ENCODE measurements at regions not wholly inside any gene's neighbourhood (a gene's known extent, or its start where the extent isn't known, plus 50 kb on each side); places are given as distances from the start of the nearest gene placed in this dataset.

GRCh38 chr1:34436836-34437235 lies 260.1 kb downstream of the C1orf94 start:
- no peaks in the 10 kb centered on the region for H4K20me1 ChIP-seq (ENCODE audit: insufficient read depth, poor library complexity, severe bottlenecking)
- no peaks in the 10 kb centered on the region for H3K79me2 ChIP-seq
- H3K27me3 ChIP-seq: peaks cover 4% of the 10 kb centered on the region
- H3K27ac ChIP-seq: no peak overlapping the region
- 82% methylated on average over 3 of the region's 3 CpGs for WGBS (ENCODE audit: low lambda C conversion rate, missing lambda C conversion rate)
- no peak overlapping the region for H2AFZ ChIP-seq
- no peaks in the 10 kb centered on the region for H3K4me1 ChIP-seq (ENCODE audit: insufficient read depth)
- no peaks in the 10 kb centered on the region for H3K36me3 ChIP-seq (replicated peaks; ENCODE audit: insufficient read depth, low read depth)
- H3K4me3 ChIP-seq: no peak overlapping the region
- no peak for DNase-seq (ENCODE audit: low spot score)
- TF ChIP-seq CTCF (IDR thresholded peaks at IDR 0.05; ENCODE audit: poor library complexity) (no peak), EZH2 (IDR thresholded peaks at IDR 0.05; ENCODE audit: borderline replicate concordance) (no peak), EZH2phosphoT487 (IDR thresholded peaks at IDR 0.05; ENCODE audit: low read depth, severe bottlenecking, unreplicated experiment) (no peak)
- H3K9me2 ChIP-seq (replicated peaks; ENCODE audit: insufficient read depth): no peaks in the 10 kb centered on the region
- no peak overlapping the region for H3K4me2 ChIP-seq
- no peaks in the 10 kb centered on the region for H3K9me3 ChIP-seq (ENCODE audit: low read depth)

GRCh38 chr1:34441259-34442069 lies 264.8 kb downstream of the C1orf94 start:
- Histone ChIP-seq H4K20me1 (ENCODE audit: insufficient read depth, poor library complexity, severe bottlenecking) (no peaks in the 10 kb centered on the region), H2AFZ (no peak overlapping the region), H3K27ac (no peak overlapping the region), H3K4me1 (ENCODE audit: insufficient read depth) (no peaks in the 10 kb centered on the region), H3K4me2 (no peak overlapping the region), H3K9me3 (ENCODE audit: low read depth) (no peaks in the 10 kb centered on the region), H3K79me2 (no peaks in the 10 kb centered on the region), H3K9me2 (replicated peaks; ENCODE audit: insufficient read depth) (no peaks in the 10 kb centered on the region), H3K4me3 (no peak overlapping the region), H3K36me3 (replicated peaks; ENCODE audit: insufficient read depth, low read depth) (no peaks in the 10 kb centered on the region), H3K27me3 (peaks cover 4% of the 10 kb centered on the region)
- DNase-seq (ENCODE audit: low spot score): no peak
- TF ChIP-seq EZH2 (IDR thresholded peaks at IDR 0.05; ENCODE audit: borderline replicate concordance) (no peak), CTCF (IDR thresholded peaks at IDR 0.05; ENCODE audit: poor library complexity) (no peak), EZH2phosphoT487 (IDR thresholded peaks at IDR 0.05; ENCODE audit: low read depth, severe bottlenecking, unreplicated experiment) (no peak)
- 77% methylated on average over 19 of the region's 19 CpGs for WGBS (ENCODE audit: low lambda C conversion rate, missing lambda C conversion rate)

- Histone ChIP-seq H3K4me1 (ENCODE audit: insufficient read depth) (no peaks in the 10 kb centered on the region), H3K4me3 (no peak overlapping the region), H3K9me2 (replicated peaks; ENCODE audit: insufficient read depth) (no peaks in the 10 kb centered on the region), H2AFZ (no peak overlapping the region), H3K9me3 (ENCODE audit: low read depth) (no peaks in the 10 kb centered on the region), H3K4me2 (no peak overlapping the region), H4K20me1 (ENCODE audit: insufficient read depth, poor library complexity, severe bottlenecking) (no peaks in the 10 kb centered on the region), H3K27ac (no peak overlapping the region), H3K79me2 (no peaks in the 10 kb centered on the region), H3K27me3 (no peaks in the 10 kb centered on the region), H3K36me3 (replicated peaks; ENCODE audit: insufficient read depth, low read depth) (no peaks in the 10 kb centered on the region)
- 83% methylated on average over 2 of the region's 2 CpGs for WGBS (ENCODE audit: low lambda C conversion rate, missing lambda C conversion rate)
- no peak for TF ChIP-seq CTCF (IDR thresholded peaks at IDR 0.05; ENCODE audit: poor library complexity)
- no peak for TF ChIP-seq EZH2phosphoT487 (IDR thresholded peaks at IDR 0.05; ENCODE audit: low read depth, severe bottlenecking, unreplicated experiment)
- no peak for TF ChIP-seq EZH2 (IDR thresholded peaks at IDR 0.05; ENCODE audit: borderline replicate concordance)
- no peak for DNase-seq (ENCODE audit: low spot score)
Observed at GRCh38 chr1:34444516-34444915, 267.8 kb downstream of the C1orf94 start.

All from hepatocyte (in vitro differentiated cells).